B cell (primary cell): ENCODE measurements at regions not wholly inside any gene's neighbourhood (a gene's known extent, or its start where the extent isn't known, plus 50 kb on each side); places are given as distances from the start of the nearest gene placed in this dataset.

ENCODE experiments used
- ATAC-seq: fragments of 200-7000 bp; cut with Tn5 transposase; one replicate; pipeline ENCODE4 v1.10.0; 2021; ENCODE audit warnings: low read depth, mild to moderate bottlenecking, moderate number of reproducible peaks, moderate library complexity
- CTCF ChIA-PET: fragments of 350-600 bp; sonication (Branson Sonifier 250); formaldehyde crosslinking; loops from one replicate; lab custom pipeline; 2021; ENCODE audit warnings: antibody characterized with exemption, inconsistent platforms; lab: Charles Lee
- POLR2A ChIA-PET: fragments of 350-600 bp; sonication (Branson Sonifier 250); formaldehyde crosslinking; loops from one replicate; lab custom pipeline; 2021; ENCODE audit warnings: antibody characterized with exemption; lab: Charles Lee
- DNase-seq: peaks from one replicate; pipeline ENCODE4 v3.0.0; 2013
- H2AFZ ChIP-seq: 2 replicates; pipeline ENCODE4 v1.6.1; 2012; ENCODE audit warnings: mild to moderate bottlenecking, low read depth, low read length; ENCODE audit not compliant: insufficient read depth, poor library complexity, severe bottlenecking
- H3K27ac ChIP-seq, 2 donors: 1 replicate in 1 of 2; 2 replicates in 1 of 2; pipeline ENCODE4 v1.5.1; 2012 to 2013; ENCODE audit warnings: low read length in 2 of 2, mild to moderate bottlenecking in 2 of 2, moderate library complexity in 1 of 2
- H3K27me3 ChIP-seq, 4 experiments: fragments of 200-600 bp in 1 of 4; sonication (generic) in 1 of 4; replicated peaks in 1 of 4; 1 replicate in 2 of 4; 2 replicates in 2 of 4; pipeline versions ENCODE4 v1.6.1 to v1.7.0; 2013 to 2016; ENCODE audit warnings: low read length in 3 of 4, mild to moderate bottlenecking in 2 of 4, mixed read lengths in 1 of 4, moderate library complexity in 1 of 4; ENCODE audit not compliant: insufficient read depth in 4 of 4, control insufficient read depth in 3 of 4; ENCODE audit errors: control extremely low read depth in 1 of 4
- H3K36me3 ChIP-seq, 2 experiments: replicated peaks in 1 of 2; 1 replicate in 1 of 2; 2 replicates in 1 of 2; pipeline versions ENCODE4 v1.6.1 to v1.7.1; 2013; ENCODE audit warnings: low read length in 1 of 2; ENCODE audit not compliant: insufficient read depth in 2 of 2, control insufficient read depth in 1 of 2; ENCODE audit errors: control extremely low read depth in 1 of 2, extremely low read depth in 1 of 2
- H3K4me1 ChIP-seq, 2 donors: fragments of 200-600 bp in 1 of 2; sonication (generic) in 1 of 2; 1 replicate in 1 of 2; 2 replicates in 1 of 2; pipeline versions ENCODE4 v1.5.1 to v1.6.1; 2013 to 2017; ENCODE audit warnings: low read length in 2 of 2; ENCODE audit not compliant: control insufficient read depth in 2 of 2, insufficient read depth in 2 of 2
- H3K4me2 ChIP-seq: replicated peaks from 2 replicates; pipeline ENCODE3; 2012; ENCODE audit warnings: mild to moderate bottlenecking, low read depth, low read length; ENCODE audit not compliant: poor library complexity, severe bottlenecking
- H3K4me3 ChIP-seq, 5 experiments: fragments of 200-600 bp in 1 of 5; sonication (generic) in 1 of 5; 1 replicate in 3 of 5; 2 replicates in 2 of 5; pipeline versions ENCODE4 v1.5.1 to v1.7.0; 2011 to 2016; ENCODE audit warnings: low read length in 4 of 5, mild to moderate bottlenecking in 4 of 5, low read depth in 2 of 5, control low read depth in 1 of 5, moderate library complexity in 1 of 5; ENCODE audit not compliant: insufficient read depth in 1 of 5; ENCODE audit errors: control extremely low read depth in 1 of 5, extremely low read depth in 1 of 5
- H3K79me2 ChIP-seq: fragments of 200-600 bp; sonication (generic); one replicate; pipeline ENCODE4 v1.6.0; 2016; ENCODE audit warnings: low read length; ENCODE audit not compliant: control insufficient read depth, insufficient read depth
- H3K9ac ChIP-seq: fragments of 200-600 bp; sonication (generic); 2 replicates; pipeline ENCODE4 v1.6.1; 2017; ENCODE audit warnings: mild to moderate bottlenecking, low read length, moderate library complexity
- H3K9me3 ChIP-seq, 3 donors: one replicate each; pipeline versions ENCODE4 v1.6.1 to v1.7.1; 2013; ENCODE audit warnings: low read length in 2 of 3; ENCODE audit not compliant: control insufficient read depth in 2 of 3, insufficient read depth in 1 of 3; ENCODE audit errors: control extremely low read depth in 1 of 3
- H4K20me1 ChIP-seq: 2 replicates; pipeline ENCODE4 v1.6.0; 2012; ENCODE audit warnings: mild to moderate bottlenecking, low read length; ENCODE audit not compliant: insufficient read depth, control insufficient read depth, poor library complexity, severe bottlenecking
- H3K27ac Mint-ChIP-seq: one replicate; pipeline ENCODE4 v1.8.0; 2021; ENCODE audit warnings: mixed read lengths
- H3K27me3 Mint-ChIP-seq: one replicate; pipeline ENCODE4 v1.8.0; 2021; ENCODE audit warnings: mixed read lengths
- H3K4me1 Mint-ChIP-seq: one replicate; pipeline ENCODE4 v1.8.0; 2021; ENCODE audit warnings: mixed read lengths
- H3K4me3 Mint-ChIP-seq: one replicate; pipeline ENCODE4 v1.8.0; 2021; ENCODE audit warnings: mixed read lengths
- H3K9me3 Mint-ChIP-seq: one replicate; pipeline ENCODE4 v1.8.0; 2022; ENCODE audit warnings: mixed read lengths; ENCODE audit not compliant: insufficient read depth
- EZH2 ChIP-seq: IDR thresholded peaks from 2 replicates; pipeline ENCODE4 v1.6.1; 2012; ENCODE audit warnings: borderline replicate concordance, low read depth, mild to moderate bottlenecking, moderate library complexity, low read length; ENCODE audit not compliant: insufficient read depth, poor library complexity, severe bottlenecking
- WGBS: methylation state at CpG from one replicate; pipeline ENCODE4 v1.1.5; 2013; ENCODE audit warnings: missing lambda C conversion rate; ENCODE audit not compliant: insufficient coverage; 5-methylcytosine and 5-hydroxymethylcytosine counted together
- intact Hi-C: fragments of 100-400 bp; cut with micrococcal nuclease; formaldehyde crosslinking; loops from one replicate; pipeline ENCODE4 v1.10.0; 2022
- TF ChIP-seq, protein P1 (sequence below): fragments of 200-600 bp; IDR thresholded peaks from one replicate; pipeline ENCODE4 v1.8.0; 2022; ENCODE audit warnings: antibody characterized with exemption, mild to moderate bottlenecking

DNA sequence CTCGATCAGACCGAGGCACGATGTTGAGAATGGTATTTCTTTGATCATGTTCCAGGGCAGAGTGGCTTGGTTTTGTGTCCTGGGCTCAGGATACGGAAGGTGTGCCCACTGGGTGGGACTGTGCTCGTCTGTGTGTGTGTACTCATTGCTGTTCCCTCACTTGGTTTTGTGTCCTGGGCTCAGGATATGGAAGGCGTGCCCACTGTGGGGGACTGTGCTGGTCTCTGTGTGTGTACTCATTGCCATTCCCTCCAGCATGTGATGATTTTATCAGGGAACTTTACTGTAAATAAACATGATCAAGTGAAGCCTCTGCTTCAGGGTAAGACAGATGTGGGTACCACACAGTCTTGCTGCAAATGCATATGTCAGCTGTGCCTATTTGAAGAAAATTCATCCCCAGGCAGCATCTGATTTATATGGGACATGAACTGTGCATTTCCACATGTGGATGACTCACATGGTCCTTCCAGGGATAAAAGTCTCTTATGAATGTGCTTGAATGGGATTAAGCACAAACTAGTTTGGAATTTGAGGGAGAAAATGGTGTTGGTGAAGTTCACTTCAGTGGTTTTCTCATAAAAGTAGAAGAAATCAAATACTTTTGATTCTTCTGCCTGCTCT, 274.3 kb downstream of the QKI start:
- ATAC-seq = no peak
- no peak overlapping the region for H3K27ac ChIP-seq
- CTCF ChIA-PET = interaction anchor here (0.9 kb wide), 1 partner anchor 19 kb away, joined by 4 read pairs; no protein-coding TSS in a partner anchor

DNA sequence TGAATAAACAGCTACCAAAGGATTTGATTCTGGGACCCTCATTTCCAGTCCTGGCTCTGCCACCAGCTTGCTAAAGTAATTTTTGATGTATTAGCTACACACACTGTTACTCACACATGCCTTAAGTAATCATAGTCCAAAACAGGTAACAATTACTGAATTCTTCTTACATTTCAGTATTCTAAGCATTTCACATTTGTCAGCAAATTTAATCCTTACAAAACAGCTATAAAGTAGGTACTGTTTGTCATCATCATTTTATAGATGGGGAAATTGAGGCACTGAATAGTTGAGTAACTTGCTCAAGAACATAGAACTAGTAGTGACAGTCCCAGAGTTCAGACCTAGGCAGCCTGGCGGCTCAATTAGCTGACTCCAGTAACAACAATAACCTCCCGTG, 272.6 kb downstream of the QKI start:
- Mint-ChIP-seq H3K27ac (no peak overlapping the region), H3K9me3 (no peaks in the 10 kb centered on the region), H3K4me1 (peaks cover 28% of the 10 kb centered on the region), H3K27me3 (no peaks in the 10 kb centered on the region), H3K4me3 (no peak overlapping the region)
- CTCF ChIA-PET = interaction anchor here (1.6 kb wide), 1 partner anchor 20 kb away, joined by 6 read pairs; no protein-coding TSS in a partner anchor
- no CpG with 5 or more reads among the region's 2 CpGs for WGBS
- no peak overlapping the region for H3K9ac ChIP-seq
- no peaks in the 10 kb centered on the region for H3K9me3 ChIP-seq
- H3K4me3 ChIP-seq = no peak overlapping the region
- no peaks in the 10 kb centered on the region for H4K20me1 ChIP-seq
- TF ChIP-seq, protein P1, sequence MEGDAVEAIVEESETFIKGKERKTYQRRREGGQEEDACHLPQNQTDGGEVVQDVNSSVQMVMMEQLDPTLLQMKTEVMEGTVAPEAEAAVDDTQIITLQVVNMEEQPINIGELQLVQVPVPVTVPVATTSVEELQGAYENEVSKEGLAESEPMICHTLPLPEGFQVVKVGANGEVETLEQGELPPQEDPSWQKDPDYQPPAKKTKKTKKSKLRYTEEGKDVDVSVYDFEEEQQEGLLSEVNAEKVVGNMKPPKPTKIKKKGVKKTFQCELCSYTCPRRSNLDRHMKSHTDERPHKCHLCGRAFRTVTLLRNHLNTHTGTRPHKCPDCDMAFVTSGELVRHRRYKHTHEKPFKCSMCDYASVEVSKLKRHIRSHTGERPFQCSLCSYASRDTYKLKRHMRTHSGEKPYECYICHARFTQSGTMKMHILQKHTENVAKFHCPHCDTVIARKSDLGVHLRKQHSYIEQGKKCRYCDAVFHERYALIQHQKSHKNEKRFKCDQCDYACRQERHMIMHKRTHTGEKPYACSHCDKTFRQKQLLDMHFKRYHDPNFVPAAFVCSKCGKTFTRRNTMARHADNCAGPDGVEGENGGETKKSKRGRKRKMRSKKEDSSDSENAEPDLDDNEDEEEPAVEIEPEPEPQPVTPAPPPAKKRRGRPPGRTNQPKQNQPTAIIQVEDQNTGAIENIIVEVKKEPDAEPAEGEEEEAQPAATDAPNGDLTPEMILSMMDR = no peak
- no peak for TF ChIP-seq EZH2
- no peak overlapping the region for H2AFZ ChIP-seq
- H3K36me3 ChIP-seq = no peaks in the 10 kb centered on the region
- H3K4me2 ChIP-seq = no peak overlapping the region
- intact Hi-C loops = no loop called here
- POLR2A ChIA-PET = interaction anchor here (1.2 kb wide), 1 partner anchor 71 kb away, joined by 3 read pairs; no protein-coding TSS in a partner anchor
- H3K27me3 ChIP-seq = no peaks in the 10 kb centered on the region
- DNase-seq (no peak), ATAC-seq (no peak)
- H3K4me1 ChIP-seq = peaks cover 17 to 19% of the 10 kb centered on the region in 2 donors
- no peak overlapping the region for H3K27ac ChIP-seq
- no peaks in the 10 kb centered on the region for H3K79me2 ChIP-seq

More for the DNA sequence above, 274.3 kb downstream of the QKI start:
- Histone ChIP-seq H3K36me3 (no peaks in the 10 kb centered on the region), H2AFZ (no peak overlapping the region), H3K4me2 (no peak overlapping the region), H4K20me1 (no peaks in the 10 kb centered on the region), H3K79me2 (no peaks in the 10 kb centered on the region), H3K9me3 (no peaks in the 10 kb centered on the region), H3K4me3 (no peak overlapping the region), H3K27me3 (peaks cover 0 to under 1% (median 0%) of the 10 kb centered on the region in 4 experiments), H3K4me1 (peaks cover 17 to 19% of the 10 kb centered on the region in 2 donors), H3K9ac (no peak overlapping the region)
- no peak overlapping the region for H3K27ac Mint-ChIP-seq
- no peaks in the 10 kb centered on the region for H3K9me3 Mint-ChIP-seq
- no peak for DNase-seq
- H3K27me3 Mint-ChIP-seq = peaks cover 1% of the 10 kb centered on the region
- H3K4me1 Mint-ChIP-seq = peaks cover 25% of the 10 kb centered on the region
- POLR2A ChIA-PET = no interaction called here
- no peak for TF ChIP-seq EZH2
- TF ChIP-seq, protein P1 = no peak
- intact Hi-C loops = no loop called here
- no peak overlapping the region for H3K4me3 Mint-ChIP-seq
- WGBS = 92% methylated on average over 5 of the region's 6 CpGs
